ENCODE measurements at regions not wholly inside any gene's neighbourhood (a gene's known extent, or its start where the extent isn't known, plus 50 kb on each side); places are given as distances from the start of the nearest gene placed in this dataset.

GRCh38 chr18:77422974-77423867 is 173.6 kb downstream of the GALR1 start:
- DNase-seq (ENCODE audit: low spot score): no peak
- intact Hi-C loops (cut with DNase I): no loop called here

- intact Hi-C loops (cut with DNase I): no loop called here
- no peak for DNase-seq (ENCODE audit: low spot score)
These were observed 183.4 kb downstream of the GALR1 start for GRCh38 chr18:77433076-77433475.

DNA sequence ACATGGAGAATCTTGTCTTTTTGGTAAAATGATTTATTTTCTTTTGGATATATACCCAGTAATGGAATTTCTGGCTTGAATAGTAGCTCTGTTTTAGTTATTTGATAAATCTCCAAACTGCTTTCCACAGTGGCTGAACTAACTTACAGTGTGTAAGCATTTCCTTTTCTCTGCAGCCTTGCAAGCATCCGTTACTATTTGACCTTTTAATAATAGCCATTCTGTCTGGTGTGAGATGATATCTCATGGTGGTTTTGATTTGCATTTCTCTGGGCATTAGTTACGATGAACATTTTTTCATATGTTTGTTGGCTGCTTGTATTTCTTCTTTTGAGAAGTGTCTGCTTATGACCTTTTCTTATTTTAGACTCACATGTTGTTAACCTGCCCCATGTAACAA is 190.2 kb downstream of the GALR1 start:
- intact Hi-C loops (cut with DNase I): no loop called here
- no peak for DNase-seq (ENCODE audit: low spot score)

DNA sequence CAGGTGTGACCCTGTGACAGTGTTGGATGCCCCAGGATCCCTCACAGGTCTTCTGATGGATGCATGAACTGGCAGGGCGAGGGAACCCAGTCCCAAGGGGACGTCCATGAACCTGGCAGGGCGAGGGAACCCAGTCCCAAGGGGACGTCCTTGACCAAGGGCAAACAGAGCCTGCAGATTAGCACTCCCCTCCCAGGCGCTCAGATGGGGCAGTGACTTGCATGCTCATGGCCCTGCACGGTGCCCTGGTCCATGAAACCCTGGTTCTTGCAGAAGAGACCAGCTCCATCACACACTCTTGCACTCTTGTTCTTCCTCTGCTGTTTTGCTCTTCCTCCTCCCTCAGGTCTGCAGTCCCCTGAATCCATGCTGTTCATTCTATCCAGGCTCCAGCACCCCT is 192.7 kb downstream of the GALR1 start:
- no peak for DNase-seq (ENCODE audit: low spot score)
- intact Hi-C loops (cut with DNase I): no loop called here

- intact Hi-C loops (cut with DNase I): no loop called here
- no peak for DNase-seq (ENCODE audit: low spot score)
These were observed 194.7 kb downstream of the GALR1 start for GRCh38 chr18:77444385-77444784.

- DNase-seq (ENCODE audit: low spot score): no peak
- intact Hi-C loops (cut with DNase I): no loop called here
These were observed 198.4 kb downstream of the GALR1 start for GRCh38 chr18:77448046-77448445.

GRCh38 chr18:77455004-77455403 is 205.4 kb downstream of the GALR1 start:
- intact Hi-C loops (cut with DNase I): no loop called here
- no peak for DNase-seq (ENCODE audit: low spot score)

GRCh38 chr18:77457681-77458080 is 208.0 kb downstream of the GALR1 start:
- intact Hi-C loops (cut with DNase I): no loop called here
- DNase-seq (ENCODE audit: low spot score): no peak

GRCh38 chr18:77461062-77461688 is 211.5 kb downstream of the GALR1 start:
- no peak for DNase-seq (ENCODE audit: low spot score)
- intact Hi-C loops (cut with DNase I): no loop called here

GRCh38 chr18:77464917-77465316 is 215.3 kb downstream of the GALR1 start:
- intact Hi-C loops (cut with DNase I): no loop called here
- DNase-seq (ENCODE audit: low spot score): no peak

DNA sequence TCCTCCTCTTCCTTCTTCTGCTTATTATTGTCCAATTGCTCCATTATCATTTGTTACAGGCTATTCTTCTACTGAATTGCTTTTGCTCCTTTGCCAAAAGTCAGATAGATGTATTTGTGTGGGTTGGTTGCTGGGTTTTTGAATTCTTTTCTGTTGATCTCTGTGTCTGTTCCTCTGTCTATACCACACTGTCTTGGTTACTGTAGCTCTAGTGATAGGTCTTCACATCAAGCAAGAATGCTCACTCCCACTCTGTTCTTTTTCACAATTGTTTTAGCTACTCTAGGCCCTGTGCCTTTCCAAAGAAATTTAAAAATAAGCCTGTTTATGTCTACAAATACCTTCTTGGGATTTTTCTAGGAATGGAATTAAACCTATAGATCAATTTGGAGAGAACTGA is 217.2 kb downstream of the GALR1 start:
- no peak for DNase-seq (ENCODE audit: low spot score)
- intact Hi-C loops (cut with DNase I): no loop called here

- intact Hi-C loops (cut with DNase I): no loop called here
These were observed 219.5 kb downstream of the GALR1 start for GRCh38 chr18:77469131-77469530.

DNA sequence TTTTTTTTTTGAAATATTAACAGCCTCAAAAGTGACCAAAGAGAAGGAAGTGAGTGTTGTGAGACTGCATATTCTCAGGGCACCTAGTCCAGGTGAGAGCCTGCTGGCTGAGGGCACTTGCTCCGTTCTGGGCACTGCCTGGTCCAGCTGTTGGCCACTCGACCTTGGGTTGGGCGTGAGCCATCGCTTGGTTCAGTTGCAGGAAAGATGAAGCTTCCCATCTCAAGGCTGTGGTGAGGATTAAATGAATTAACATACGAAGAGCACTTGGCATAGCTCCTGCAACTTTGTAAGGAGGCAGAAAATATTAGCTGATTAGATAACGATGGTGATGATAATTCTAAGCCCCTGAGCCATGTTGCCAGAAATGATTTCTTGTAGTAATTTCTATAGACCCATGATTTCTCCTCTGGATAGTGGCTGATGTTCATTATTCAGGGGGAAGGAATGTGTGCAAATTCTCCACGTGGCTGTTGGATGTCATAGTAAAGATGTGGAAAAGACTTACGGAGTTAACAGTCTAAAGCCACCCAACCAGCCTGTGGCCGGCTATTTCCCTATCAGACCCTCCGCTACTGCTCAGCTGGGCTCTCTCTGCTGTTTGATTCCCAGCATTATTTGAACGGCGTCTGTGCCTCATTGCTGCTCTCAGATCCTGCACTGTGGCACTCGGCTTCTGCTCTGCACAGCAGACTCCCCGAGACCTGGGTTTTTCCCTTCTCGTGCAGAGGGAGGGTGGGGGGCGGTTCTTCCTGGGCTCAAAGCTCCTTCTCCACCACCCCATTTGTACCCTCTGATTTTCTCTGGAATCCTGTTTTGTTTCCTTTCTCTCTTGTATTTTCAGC is 221.1 kb downstream of the GALR1 start:
- intact Hi-C loops (cut with DNase I): no loop called here

More at GRCh38 chr18:77469131-77469530, 219.5 kb downstream of the GALR1 start:
- no peak for DNase-seq (ENCODE audit: low spot score)

DNA sequence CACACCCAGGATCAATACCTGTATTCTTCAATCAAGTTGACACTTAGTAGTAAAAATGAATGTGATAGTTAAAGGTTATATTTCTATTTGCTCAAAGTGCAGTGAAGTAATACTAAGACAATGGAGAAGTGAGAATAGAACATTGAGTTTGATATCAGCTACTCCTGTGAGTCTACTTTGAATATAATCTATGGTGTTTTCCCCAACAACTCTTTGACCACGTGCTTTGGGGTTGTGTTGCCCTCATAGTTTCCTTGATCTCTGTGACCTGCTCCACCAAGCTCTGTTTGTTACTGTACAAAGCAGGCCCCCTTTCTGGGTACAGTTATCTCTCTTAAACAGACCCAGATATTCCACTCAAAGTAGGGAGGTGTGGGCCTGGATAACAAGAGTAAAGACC is 222.9 kb downstream of the GALR1 start:
- no peak for DNase-seq (ENCODE audit: low spot score)
- intact Hi-C loops (cut with DNase I): no loop called here

More for the DNA sequence above, 221.1 kb downstream of the GALR1 start:
- DNase-seq (ENCODE audit: low spot score): no peak

DNA sequence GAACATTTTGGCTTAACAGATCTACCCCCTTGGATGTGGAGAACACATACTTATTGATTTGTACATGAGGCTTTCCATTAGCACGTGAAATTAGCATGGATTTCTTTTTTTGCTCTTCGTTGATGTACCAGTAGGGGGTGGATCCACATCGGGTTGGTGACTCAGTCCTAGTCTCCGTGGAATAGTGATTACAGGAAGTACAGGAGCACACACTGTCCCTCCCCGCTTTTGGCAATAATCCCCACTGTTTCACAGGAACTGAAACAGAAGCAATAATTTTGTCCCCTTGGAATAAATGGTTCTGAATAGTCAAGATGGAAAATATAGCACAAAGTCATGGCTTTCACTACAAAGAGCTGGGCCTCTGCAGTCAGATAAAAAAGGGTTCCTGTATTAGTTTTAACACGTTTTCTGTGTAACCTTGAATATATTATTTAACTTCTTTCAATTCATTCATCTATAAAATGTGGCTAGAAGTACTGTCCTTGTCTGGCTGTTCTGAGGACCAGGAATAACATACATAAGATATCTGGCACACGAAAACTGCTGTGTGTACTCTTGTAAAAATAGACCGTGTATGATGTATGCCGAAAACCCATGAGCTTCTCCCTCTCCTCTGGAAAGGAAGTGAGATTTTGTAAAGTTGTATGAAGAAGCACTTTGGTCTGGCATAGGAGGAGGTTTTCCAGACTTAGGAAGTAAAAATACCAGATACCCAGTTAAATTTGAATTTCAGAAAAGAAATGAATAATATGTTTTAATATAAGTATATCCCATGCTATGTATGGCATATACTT is 229.2 kb downstream of the GALR1 start:
- DNase-seq (ENCODE audit: low spot score): no peak
- intact Hi-C loops (cut with DNase I): no loop called here

- intact Hi-C loops (cut with DNase I): no loop called here
- no peak for DNase-seq (ENCODE audit: low spot score)
These were observed 231.9 kb downstream of the GALR1 start for GRCh38 chr18:77481541-77481940.

DNA sequence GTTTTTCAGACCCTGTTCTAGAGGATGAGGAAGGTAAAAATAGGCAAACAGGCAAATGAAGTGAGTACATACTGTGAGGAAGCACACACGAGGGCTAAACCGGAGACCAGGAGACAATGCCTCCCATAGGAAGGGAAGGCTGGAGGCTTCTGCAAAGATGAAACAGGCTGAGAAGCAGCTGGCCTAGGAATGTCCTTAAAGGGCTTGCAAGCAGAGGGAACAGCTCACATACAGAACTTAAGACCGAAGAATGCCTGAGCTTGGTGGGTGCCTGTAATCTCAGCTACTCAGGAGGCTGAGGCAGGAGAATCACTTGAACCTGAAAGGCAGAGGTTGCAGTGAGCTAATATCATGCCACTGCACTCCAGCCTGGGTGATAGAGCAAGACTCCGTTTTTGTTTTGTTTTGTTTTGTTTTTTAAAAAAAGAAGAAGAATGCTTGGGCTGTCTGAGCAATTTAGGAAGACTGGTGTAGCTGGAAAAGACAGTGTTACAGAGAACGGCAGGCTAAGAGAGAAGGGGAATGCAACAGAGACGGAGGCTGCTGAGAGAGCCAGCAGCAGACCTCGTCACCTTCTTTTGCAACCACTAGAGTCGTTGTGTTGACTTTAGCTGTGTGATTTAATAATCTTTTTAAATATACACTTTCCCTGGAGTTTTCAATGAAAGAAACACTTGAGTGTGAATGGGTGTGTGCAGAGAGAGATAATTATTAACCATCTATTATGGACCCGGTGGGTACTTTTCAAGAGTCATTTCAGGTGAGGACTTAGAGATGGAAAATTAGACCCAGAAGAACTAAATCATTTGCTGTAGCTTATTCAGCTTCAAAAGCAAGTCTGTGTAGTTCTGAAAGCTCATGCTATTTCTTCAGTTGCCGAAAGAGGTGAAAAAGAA is 232.8 kb downstream of the GALR1 start:
- intact Hi-C loops (cut with DNase I): no loop called here
- no peak for DNase-seq (ENCODE audit: low spot score)

- no peak for DNase-seq (ENCODE audit: low spot score)
- intact Hi-C loops (cut with DNase I): no loop called here
These were observed 237.3 kb downstream of the GALR1 start for GRCh38 chr18:77486985-77487384.
